Neural progenitor cell (in vitro differentiated cells): ENCODE measurements at regions not wholly inside any gene's neighbourhood (a gene's known extent, or its start where the extent isn't known, plus 50 kb on each side); places are given as distances from the start of the nearest gene placed in this dataset.

Experiments
- EZH2phosphoT487 ChIP-seq: fragments of 200-600 bp; sonication (generic); IDR thresholded peaks from 2 replicates; pipeline ENCODE4 v1.6.1; 2017; ENCODE audit warnings: antibody characterized with exemption
- TF ChIP-seq, protein P1 (sequence below): fragments of 200-600 bp; sonication (generic); IDR thresholded peaks from 2 replicates; pipeline ENCODE4 v1.5.1; 2017; ENCODE audit warnings: antibody characterized with exemption, mild to moderate bottlenecking

DNA sequence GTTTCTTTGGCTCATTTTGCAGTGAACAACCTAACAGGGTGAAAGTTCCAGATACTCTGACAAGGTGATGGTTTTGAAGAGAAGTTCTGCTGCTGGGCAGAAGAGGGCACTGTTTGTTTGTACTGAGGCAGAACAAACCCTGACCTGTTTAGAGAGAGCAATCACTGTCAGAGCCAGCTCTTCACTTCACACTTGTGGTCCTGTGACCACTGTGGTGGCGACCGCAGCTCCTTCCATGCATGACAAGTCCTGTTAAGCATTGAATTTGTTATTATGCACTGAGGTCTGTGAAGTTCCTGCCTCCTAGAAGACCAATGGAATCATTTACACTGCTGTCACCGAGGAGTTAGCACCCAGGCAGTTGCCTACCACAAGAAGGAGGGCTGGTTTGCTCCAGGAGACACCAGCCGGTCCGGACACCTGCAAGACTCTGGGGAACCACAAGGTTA lies 86.6 kb downstream of the ZNF330 start:
- TF ChIP-seq, protein P1, sequence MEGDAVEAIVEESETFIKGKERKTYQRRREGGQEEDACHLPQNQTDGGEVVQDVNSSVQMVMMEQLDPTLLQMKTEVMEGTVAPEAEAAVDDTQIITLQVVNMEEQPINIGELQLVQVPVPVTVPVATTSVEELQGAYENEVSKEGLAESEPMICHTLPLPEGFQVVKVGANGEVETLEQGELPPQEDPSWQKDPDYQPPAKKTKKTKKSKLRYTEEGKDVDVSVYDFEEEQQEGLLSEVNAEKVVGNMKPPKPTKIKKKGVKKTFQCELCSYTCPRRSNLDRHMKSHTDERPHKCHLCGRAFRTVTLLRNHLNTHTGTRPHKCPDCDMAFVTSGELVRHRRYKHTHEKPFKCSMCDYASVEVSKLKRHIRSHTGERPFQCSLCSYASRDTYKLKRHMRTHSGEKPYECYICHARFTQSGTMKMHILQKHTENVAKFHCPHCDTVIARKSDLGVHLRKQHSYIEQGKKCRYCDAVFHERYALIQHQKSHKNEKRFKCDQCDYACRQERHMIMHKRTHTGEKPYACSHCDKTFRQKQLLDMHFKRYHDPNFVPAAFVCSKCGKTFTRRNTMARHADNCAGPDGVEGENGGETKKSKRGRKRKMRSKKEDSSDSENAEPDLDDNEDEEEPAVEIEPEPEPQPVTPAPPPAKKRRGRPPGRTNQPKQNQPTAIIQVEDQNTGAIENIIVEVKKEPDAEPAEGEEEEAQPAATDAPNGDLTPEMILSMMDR, result peak; percentile 70
- TF ChIP-seq EZH2phosphoT487, result no peak
